ENCODE measurements at regions not wholly inside any gene's neighbourhood (a gene's known extent, or its start where the extent isn't known, plus 50 kb on each side); places are given as distances from the start of the nearest gene placed in this dataset.

DNA sequence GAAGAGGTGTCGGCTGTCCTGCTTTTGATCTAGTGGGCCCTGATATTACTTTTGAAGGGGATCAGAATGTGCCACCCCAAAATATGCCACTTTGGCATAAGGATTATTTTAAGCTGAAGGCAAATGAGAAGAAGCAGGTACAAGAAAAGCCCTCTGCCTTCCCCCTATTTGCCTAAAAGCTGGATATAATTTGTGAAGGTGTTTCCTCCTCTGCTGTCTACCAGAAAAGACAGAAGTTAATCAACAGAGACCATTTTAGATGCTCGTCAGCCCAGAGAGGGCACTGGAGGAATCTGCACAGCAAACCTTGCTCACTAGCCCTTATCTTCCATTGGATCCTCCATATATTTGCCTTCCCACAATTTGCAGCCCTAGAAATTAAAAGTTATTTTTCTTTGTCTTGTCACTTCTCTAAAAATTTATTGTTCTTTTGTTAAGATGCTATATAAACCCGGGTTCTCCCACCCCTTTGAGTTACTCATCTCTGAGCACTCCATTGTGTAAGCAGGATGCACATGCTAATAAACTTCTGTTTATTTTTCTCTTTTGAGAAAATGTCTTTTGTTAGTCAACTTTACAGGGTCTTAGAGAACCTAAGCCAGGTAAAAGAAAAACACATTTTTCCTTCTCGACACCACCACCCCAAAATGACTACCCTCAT is 163.2 kb upstream of the SLC1A4 start:
- TF ChIP-seq EZH2 (IDR thresholded peaks at IDR 0.05; ENCODE audit: insufficient read depth, poor library complexity, severe bottlenecking) (no peak), EZH2phosphoT487 (IDR thresholded peaks at IDR 0.05; ENCODE audit: insufficient read depth, low read depth) (no peak)
